Fibroblast of lung (primary cell): ENCODE measurements at regions not wholly inside any gene's neighbourhood (a gene's known extent, or its start where the extent isn't known, plus 50 kb on each side); places are given as distances from the start of the nearest gene placed in this dataset.

Experiments
- EZH2 ChIP-seq: IDR thresholded peaks from 2 replicates; pipeline ENCODE4 v1.5.1; 2012; ENCODE audit warnings: low read length, control low read depth, mild to moderate bottlenecking; ENCODE audit errors: missing control alignments
- TF ChIP-seq, protein P1 (sequence below), 2 donors: IDR thresholded peaks in 1 of 2; conservative IDR thresholded peaks in 1 of 2; 1 replicate in 1 of 2; 2 replicates in 1 of 2; pipeline ENCODE4 v1.5.1; 2011 to 2012; ENCODE audit warnings: low read length in 2 of 2, control low read depth in 1 of 2, inconsistent platforms in 1 of 2, low read depth in 1 of 2, mild to moderate bottlenecking in 1 of 2

- TF ChIP-seq, protein P1, sequence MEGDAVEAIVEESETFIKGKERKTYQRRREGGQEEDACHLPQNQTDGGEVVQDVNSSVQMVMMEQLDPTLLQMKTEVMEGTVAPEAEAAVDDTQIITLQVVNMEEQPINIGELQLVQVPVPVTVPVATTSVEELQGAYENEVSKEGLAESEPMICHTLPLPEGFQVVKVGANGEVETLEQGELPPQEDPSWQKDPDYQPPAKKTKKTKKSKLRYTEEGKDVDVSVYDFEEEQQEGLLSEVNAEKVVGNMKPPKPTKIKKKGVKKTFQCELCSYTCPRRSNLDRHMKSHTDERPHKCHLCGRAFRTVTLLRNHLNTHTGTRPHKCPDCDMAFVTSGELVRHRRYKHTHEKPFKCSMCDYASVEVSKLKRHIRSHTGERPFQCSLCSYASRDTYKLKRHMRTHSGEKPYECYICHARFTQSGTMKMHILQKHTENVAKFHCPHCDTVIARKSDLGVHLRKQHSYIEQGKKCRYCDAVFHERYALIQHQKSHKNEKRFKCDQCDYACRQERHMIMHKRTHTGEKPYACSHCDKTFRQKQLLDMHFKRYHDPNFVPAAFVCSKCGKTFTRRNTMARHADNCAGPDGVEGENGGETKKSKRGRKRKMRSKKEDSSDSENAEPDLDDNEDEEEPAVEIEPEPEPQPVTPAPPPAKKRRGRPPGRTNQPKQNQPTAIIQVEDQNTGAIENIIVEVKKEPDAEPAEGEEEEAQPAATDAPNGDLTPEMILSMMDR (conservative IDR thresholded peaks at IDR 0.05 in 1 of 2, IDR thresholded peaks at IDR 0.05 in 1 of 2; ENCODE audit: low read depth in 1 of 2, low read length in 2 of 2), result no peak
- TF ChIP-seq EZH2, result no peak
Measured at GRCh38 chr1:175853681-175854080, 110.3 kb upstream of the TNR start.
